ENCODE measurements at regions not wholly inside any gene's neighbourhood (a gene's known extent, or its start where the extent isn't known, plus 50 kb on each side); places are given as distances from the start of the nearest gene placed in this dataset.
"Not testable (repeated sequence)": the region's sequence is repeated elsewhere in the genome, so short reads cannot be mapped to it uniquely, and the experiment has no call there.

- DNase-seq = not testable (repeated sequence)
Observed at GRCh38 chr2:87633287-87633963, 114.5 kb upstream of the PLGLB2 start.

- DNase-seq = not testable (repeated sequence)
Observed at GRCh38 chr2:87634106-87634505, 113.8 kb upstream of the PLGLB2 start.

- not testable (repeated sequence) for DNase-seq
Observed at GRCh38 chr2:87634971-87635650, 112.8 kb upstream of the PLGLB2 start.

- DNase-seq = not testable (repeated sequence)
Observed at GRCh38 chr2:87636246-87636645, 111.6 kb upstream of the PLGLB2 start.

GRCh38 chr2:87636735-87637134, 111.2 kb upstream of the PLGLB2 start:
- DNase-seq = not testable (repeated sequence)

- DNase-seq = not testable (repeated sequence)
Observed at GRCh38 chr2:87637249-87637990, 110.5 kb upstream of the PLGLB2 start.

- not testable (repeated sequence) for DNase-seq
Observed at GRCh38 chr2:87638114-87638807, 109.6 kb upstream of the PLGLB2 start.

- not testable (repeated sequence) for DNase-seq
Observed at GRCh38 chr2:87638872-87639271, 109.0 kb upstream of the PLGLB2 start.

GRCh38 chr2:87639801-87640440, 108.0 kb upstream of the PLGLB2 start:
- DNase-seq = not testable (repeated sequence)

- not testable (repeated sequence) for DNase-seq
Observed at GRCh38 chr2:87640961-87641563, 106.8 kb upstream of the PLGLB2 start.

- not testable (repeated sequence) for DNase-seq
Observed at GRCh38 chr2:87643165-87643564, 104.7 kb upstream of the PLGLB2 start.

GRCh38 chr2:87647737-87648498, 100.0 kb upstream of the PLGLB2 start:
- DNase-seq = not testable (repeated sequence)

GRCh38 chr2:87648815-87649214, 99.1 kb upstream of the PLGLB2 start:
- not testable (repeated sequence) for DNase-seq

GRCh38 chr2:87649871-87650270, 98.0 kb upstream of the PLGLB2 start:
- not testable (repeated sequence) for DNase-seq

- not testable (repeated sequence) for DNase-seq
Observed at GRCh38 chr2:87650837-87651236, 97.0 kb upstream of the PLGLB2 start.

GRCh38 chr2:87651589-87651988, 96.3 kb upstream of the PLGLB2 start:
- DNase-seq = not testable (repeated sequence)

- not testable (repeated sequence) for DNase-seq
Observed at GRCh38 chr2:87653373-87653772, 94.5 kb upstream of the PLGLB2 start.

- not testable (repeated sequence) for DNase-seq
Observed at GRCh38 chr2:87654136-87654814, 93.6 kb upstream of the PLGLB2 start.

GRCh38 chr2:87657915-87658314, 90.0 kb upstream of the PLGLB2 start:
- not testable (repeated sequence) for DNase-seq

GRCh38 chr2:87658357-87658756, 89.5 kb upstream of the PLGLB2 start:
- not testable (repeated sequence) for DNase-seq
